ENCODE measurements at regions not wholly inside any gene's neighbourhood (a gene's known extent, or its start where the extent isn't known, plus 50 kb on each side); places are given as distances from the start of the nearest gene placed in this dataset.

DNA sequence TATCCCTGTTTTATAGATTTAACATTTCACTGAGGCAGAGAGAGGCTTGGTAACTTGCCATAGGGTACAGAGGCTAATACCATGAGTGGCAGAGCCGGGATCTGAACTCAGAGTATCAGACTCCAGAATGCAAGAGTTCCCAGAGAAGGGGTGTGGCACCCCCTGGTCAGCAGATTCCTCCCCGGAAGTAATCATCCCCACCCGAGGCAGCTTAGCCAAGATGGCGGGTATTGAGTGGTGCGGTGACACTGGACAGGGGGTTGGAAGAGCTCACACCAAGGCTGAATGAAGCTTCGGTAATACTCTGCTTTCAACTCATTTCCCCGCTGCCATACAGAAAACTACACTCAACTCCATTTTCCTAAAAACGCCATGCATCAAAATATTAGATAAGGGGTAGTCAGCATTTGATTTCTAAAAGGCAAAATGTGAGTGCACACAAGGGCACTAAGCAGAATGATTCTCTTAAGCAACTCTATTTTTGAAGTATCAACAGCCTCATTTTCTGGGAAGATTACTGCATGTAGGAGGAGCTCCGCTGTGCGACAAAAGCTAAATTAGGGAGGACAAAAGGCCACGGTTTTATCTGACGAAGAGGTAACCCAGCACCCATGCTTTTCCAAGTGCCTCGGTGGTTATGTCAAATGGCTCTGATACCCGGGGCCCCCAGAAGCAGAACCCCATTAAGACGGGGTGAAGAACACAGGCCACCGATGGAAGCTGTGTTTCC is 166.7 kb downstream of the NUP210 start:
- TF ChIP-seq PRMT5 (CRISPR knock-in tag; IDR thresholded peaks at IDR 0.05) (no peak), ZFP30 (CRISPR knock-in tag; IDR thresholded peaks at IDR 0.05; ENCODE audit: borderline replicate concordance) (no peak)

Measured in K562 (cell line).